ENCODE measurements at regions not wholly inside any gene's neighbourhood (a gene's known extent, or its start where the extent isn't known, plus 50 kb on each side); places are given as distances from the start of the nearest gene placed in this dataset.

DNA sequence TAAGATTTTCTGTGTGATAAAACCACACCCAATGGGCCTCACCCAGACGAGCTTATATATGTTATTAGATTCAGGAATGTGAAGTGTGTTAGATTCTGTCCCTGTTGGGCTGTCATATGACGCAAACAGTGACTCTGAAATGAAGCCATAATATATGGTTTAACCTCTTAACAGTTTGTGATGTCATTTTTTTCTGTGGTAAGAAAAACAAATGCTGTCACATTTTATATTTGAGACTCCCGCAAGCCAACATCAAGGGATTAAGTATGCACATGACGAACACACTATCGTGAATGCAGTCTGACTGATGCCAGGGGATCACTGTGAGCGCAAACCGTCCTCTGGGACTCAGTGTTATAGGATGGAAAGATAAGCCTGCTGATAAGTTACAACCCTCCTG, 321.7 kb downstream of the SH3GL2 start:
- ATAC-seq (no peak), FAIRE-seq (no peak), DNase-seq (ENCODE audit: low read depth in 1 of 2, low spot score in 1 of 2) (no peak)
- WGBS (ENCODE audit: missing lambda C conversion rate), result 43% methylated on average over 7 of the region's 7 CpGs
- ChIA-PET POLR2A (no interaction called here), CTCF (no interaction called here)
- TF ChIP-seq CBX2 (IDR thresholded peaks at IDR 0.05; ENCODE audit: borderline replicate concordance, low read depth) (no peak), FOSL2 (IDR thresholded peaks at IDR 0.05) (no peak), FOSL2 (CRISPR knock-in tag; IDR thresholded peaks at IDR 0.05) (no peak), EHF (CRISPR knock-in tag; IDR thresholded peaks at IDR 0.05) (no peak), RFX5 (IDR thresholded peaks at IDR 0.05) (no peak), MAZ (IDR thresholded peaks at IDR 0.05; ENCODE audit: borderline replicate concordance, low read depth, low read length) (no peak), KDM5A (IDR thresholded peaks at IDR 0.05) (no peak), RCOR1 (IDR thresholded peaks at IDR 0.05; ENCODE audit: low read depth, low read length) (no peak), CEBPB (IDR thresholded peaks at IDR 0.05) (no peak), HEYL (CRISPR knock-in tag; IDR thresholded peaks at IDR 0.05) (no peak), ZNF302 (CRISPR knock-in tag; IDR thresholded peaks at IDR 0.05) (no peak), HDAC2 (IDR thresholded peaks at IDR 0.05) (no peak), CHD2 (IDR thresholded peaks at IDR 0.05; ENCODE audit: low read length, partially characterized antibody) (no peak), CBX8 (IDR thresholded peaks at IDR 0.05) (no peak), ZC3H11A (IDR thresholded peaks at IDR 0.05) (no peak), PHF8 (IDR thresholded peaks at IDR 0.05; ENCODE audit: borderline replicate concordance, low read depth) (no peak), POLR2AphosphoS2 (conservative IDR thresholded peaks at IDR 0.05; ENCODE audit: low read length) (no peak)
- TF ChIP-seq, protein P1, sequence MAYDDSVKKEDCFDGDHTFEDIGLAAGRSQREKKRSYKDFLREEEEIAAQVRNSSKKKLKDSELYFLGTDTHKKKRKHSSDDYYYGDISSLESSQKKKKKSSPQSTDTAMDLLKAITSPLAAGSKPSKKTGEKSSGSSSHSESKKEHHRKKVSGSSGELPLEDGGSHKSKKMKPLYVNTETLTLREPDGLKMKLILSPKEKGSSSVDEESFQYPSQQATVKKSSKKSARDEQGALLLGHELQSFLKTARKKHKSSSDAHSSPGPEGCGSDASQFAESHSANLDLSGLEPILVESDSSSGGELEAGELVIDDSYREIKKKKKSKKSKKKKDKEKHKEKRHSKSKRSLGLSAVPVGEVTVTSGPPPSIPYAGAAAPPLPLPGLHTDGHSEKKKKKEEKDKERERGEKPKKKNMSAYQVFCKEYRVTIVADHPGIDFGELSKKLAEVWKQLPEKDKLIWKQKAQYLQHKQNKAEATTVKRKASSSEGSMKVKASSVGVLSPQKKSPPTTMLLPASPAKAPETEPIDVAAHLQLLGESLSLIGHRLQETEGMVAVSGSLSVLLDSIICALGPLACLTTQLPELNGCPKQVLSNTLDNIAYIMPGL (CRISPR knock-in tag; IDR thresholded peaks at IDR 0.05; ENCODE audit: borderline replicate concordance), result no peak
- TF ChIP-seq, protein P2, sequence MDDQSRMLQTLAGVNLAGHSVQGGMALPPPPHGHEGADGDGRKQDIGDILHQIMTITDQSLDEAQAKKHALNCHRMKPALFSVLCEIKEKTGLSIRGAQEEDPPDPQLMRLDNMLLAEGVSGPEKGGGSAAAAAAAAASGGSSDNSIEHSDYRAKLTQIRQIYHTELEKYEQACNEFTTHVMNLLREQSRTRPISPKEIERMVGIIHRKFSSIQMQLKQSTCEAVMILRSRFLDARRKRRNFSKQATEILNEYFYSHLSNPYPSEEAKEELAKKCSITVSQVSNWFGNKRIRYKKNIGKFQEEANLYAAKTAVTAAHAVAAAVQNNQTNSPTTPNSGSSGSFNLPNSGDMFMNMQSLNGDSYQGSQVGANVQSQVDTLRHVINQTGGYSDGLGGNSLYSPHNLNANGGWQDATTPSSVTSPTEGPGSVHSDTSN (IDR thresholded peaks at IDR 0.05), result no peak
- TF ChIP-seq, protein P3, sequence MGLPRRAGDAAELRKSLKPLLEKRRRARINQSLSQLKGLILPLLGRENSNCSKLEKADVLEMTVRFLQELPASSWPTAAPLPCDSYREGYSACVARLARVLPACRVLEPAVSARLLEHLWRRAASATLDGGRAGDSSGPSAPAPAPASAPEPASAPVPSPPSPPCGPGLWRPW (IDR thresholded peaks at IDR 0.05), result no peak
- TF ChIP-seq, protein P4, sequence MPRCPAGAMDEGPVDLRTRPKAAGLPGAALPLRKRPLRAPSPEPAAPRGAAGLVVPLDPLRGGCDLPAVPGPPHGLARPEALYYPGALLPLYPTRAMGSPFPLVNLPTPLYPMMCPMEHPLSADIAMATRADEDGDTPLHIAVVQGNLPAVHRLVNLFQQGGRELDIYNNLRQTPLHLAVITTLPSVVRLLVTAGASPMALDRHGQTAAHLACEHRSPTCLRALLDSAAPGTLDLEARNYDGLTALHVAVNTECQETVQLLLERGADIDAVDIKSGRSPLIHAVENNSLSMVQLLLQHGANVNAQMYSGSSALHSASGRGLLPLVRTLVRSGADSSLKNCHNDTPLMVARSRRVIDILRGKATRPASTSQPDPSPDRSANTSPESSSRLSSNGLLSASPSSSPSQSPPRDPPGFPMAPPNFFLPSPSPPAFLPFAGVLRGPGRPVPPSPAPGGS (IDR thresholded peaks at IDR 0.05), result no peak
- no peak overlapping the region for H3K27ac ChIP-seq
- H3K4me1 ChIP-seq, result no peaks in the 10 kb centered on the region
- no peak overlapping the region for H3K4me3 ChIP-seq
- H3K9me3 ChIP-seq, result no peaks in the 10 kb centered on the region
- H3K4me2 ChIP-seq, result no peak overlapping the region

DNA sequence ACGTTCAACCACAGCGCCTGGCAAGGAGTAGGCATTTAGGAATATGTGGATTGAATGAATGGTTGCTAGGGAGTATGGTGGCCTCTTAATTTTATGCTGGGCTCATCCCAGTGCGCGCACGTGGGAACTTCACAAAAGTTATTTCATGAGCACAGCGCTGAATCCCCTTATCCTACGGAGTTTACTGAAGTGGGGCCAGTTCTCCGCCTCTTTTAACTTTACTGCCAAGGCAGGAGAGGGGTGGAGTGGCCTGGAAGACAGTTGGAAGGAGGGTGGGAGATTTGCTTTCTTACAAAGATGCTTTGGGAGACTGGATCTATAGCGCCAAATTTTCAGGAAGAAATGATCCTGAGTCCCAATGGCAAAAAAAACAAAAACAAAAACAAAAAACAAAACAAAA, 326.5 kb downstream of the SH3GL2 start:
- Histone ChIP-seq H3K27ac (no peak overlapping the region), H3K9me3 (no peaks in the 10 kb centered on the region), H3K4me2 (no peak overlapping the region), H3K4me3 (no peak overlapping the region), H3K4me1 (no peaks in the 10 kb centered on the region)
- WGBS (ENCODE audit: missing lambda C conversion rate), result 26% methylated on average over 9 of the region's 9 CpGs
- no peak for FAIRE-seq
- no peak for ATAC-seq
- DNase-seq (ENCODE audit: low read depth in 1 of 2, low spot score in 1 of 2), result no peak
- ChIA-PET POLR2A (no interaction called here), CTCF (interaction anchor here (0.6 kb wide), 2 partner anchors 17 to 51 kb away, joined by 3 read pairs; no protein-coding TSS in a partner anchor)
- TF ChIP-seq RNF2 (IDR thresholded peaks at IDR 0.05; ENCODE audit: borderline replicate concordance, low read depth) (no peak), FOSL2 (IDR thresholded peaks at IDR 0.05) (no peak), FOSL2 (CRISPR knock-in tag; IDR thresholded peaks at IDR 0.05) (no peak), CEBPB (IDR thresholded peaks at IDR 0.05) (no peak), SREBF2 (IDR thresholded peaks at IDR 0.05) (no peak), EP300 (IDR thresholded peaks at IDR 0.05) (no peak), RAD21 (conservative IDR thresholded peaks at IDR 0.05 in 1 of 2, IDR thresholded peaks at IDR 0.05 in 1 of 2) (no peak), MAFK (IDR thresholded peaks at IDR 0.05; ENCODE audit: partially characterized antibody) (no peak), HOXB5 (CRISPR knock-in tag; IDR thresholded peaks at IDR 0.05) (no peak), CBX2 (IDR thresholded peaks at IDR 0.05; ENCODE audit: borderline replicate concordance, low read depth) (no peak), CHD4 (IDR thresholded peaks at IDR 0.05; ENCODE audit: borderline replicate concordance) (no peak), JUNB (IDR thresholded peaks at IDR 0.05) (no peak)
- TF ChIP-seq, protein P5, sequence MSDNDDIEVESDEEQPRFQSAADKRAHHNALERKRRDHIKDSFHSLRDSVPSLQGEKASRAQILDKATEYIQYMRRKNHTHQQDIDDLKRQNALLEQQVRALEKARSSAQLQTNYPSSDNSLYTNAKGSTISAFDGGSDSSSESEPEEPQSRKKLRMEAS (IDR thresholded peaks at IDR 0.05), result no peak
- TF ChIP-seq, protein P6, sequence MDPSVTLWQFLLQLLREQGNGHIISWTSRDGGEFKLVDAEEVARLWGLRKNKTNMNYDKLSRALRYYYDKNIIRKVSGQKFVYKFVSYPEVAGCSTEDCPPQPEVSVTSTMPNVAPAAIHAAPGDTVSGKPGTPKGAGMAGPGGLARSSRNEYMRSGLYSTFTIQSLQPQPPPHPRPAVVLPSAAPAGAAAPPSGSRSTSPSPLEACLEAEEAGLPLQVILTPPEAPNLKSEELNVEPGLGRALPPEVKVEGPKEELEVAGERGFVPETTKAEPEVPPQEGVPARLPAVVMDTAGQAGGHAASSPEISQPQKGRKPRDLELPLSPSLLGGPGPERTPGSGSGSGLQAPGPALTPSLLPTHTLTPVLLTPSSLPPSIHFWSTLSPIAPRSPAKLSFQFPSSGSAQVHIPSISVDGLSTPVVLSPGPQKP (IDR thresholded peaks at IDR 0.05; ENCODE audit: low read depth, low read length), result no peak
- TF ChIP-seq, protein P7, sequence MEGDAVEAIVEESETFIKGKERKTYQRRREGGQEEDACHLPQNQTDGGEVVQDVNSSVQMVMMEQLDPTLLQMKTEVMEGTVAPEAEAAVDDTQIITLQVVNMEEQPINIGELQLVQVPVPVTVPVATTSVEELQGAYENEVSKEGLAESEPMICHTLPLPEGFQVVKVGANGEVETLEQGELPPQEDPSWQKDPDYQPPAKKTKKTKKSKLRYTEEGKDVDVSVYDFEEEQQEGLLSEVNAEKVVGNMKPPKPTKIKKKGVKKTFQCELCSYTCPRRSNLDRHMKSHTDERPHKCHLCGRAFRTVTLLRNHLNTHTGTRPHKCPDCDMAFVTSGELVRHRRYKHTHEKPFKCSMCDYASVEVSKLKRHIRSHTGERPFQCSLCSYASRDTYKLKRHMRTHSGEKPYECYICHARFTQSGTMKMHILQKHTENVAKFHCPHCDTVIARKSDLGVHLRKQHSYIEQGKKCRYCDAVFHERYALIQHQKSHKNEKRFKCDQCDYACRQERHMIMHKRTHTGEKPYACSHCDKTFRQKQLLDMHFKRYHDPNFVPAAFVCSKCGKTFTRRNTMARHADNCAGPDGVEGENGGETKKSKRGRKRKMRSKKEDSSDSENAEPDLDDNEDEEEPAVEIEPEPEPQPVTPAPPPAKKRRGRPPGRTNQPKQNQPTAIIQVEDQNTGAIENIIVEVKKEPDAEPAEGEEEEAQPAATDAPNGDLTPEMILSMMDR (IDR thresholded peaks at IDR 0.05), result no peak
- TF ChIP-seq, protein P8, sequence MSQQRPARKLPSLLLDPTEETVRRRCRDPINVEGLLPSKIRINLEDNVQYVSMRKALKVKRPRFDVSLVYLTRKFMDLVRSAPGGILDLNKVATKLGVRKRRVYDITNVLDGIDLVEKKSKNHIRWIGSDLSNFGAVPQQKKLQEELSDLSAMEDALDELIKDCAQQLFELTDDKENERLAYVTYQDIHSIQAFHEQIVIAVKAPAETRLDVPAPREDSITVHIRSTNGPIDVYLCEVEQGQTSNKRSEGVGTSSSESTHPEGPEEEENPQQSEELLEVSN (IDR thresholded peaks at IDR 0.05; ENCODE audit: borderline replicate concordance, low read depth), result no peak

Measured in A549 (cell line).